IMR-90 (cell line): ENCODE measurements at regions not wholly inside any gene's neighbourhood (a gene's known extent, or its start where the extent isn't known, plus 50 kb on each side); places are given as distances from the start of the nearest gene placed in this dataset.

Source experiments
- ATAC-seq: fragments of 200-7000 bp; cut with Tn5 transposase; 2 replicates; pipeline ENCODE4 v1.9.1; 2020; ENCODE audit warnings: low read depth, mild to moderate bottlenecking, moderate library complexity
- BruUV-seq: library from RNA; stranded (reverse); fragments of 400-500 nt; replicated peaks from 2 replicates; lab custom pipeline; 2021; lab: Mats Ljungman, UMichigan
- CTCF ChIA-PET: fragments of 300-600 bp; formaldehyde crosslinking; extraction: SDS; loops from one replicate; lab custom pipeline; 2021; ENCODE audit warnings: antibody characterized with exemption; lab: Yijun Ruan, JAX
- POLR2A ChIA-PET: fragments of 300-600 bp; sonication (Branson Sonifier 250); formaldehyde crosslinking; loops from one replicate; lab custom pipeline; 2022; ENCODE audit warnings: antibody characterized with exemption; ENCODE audit not compliant: unreplicated experiment; lab: Charles Lee
- DNase-seq: peaks from one replicate; pipeline ENCODE4 v3.0.0; 2013
- H2AFZ ChIP-seq: replicated peaks from 2 replicates; pipeline ENCODE3; 2013; ENCODE audit warnings: low read length, mild to moderate bottlenecking; ENCODE audit not compliant: poor library complexity
- H2AK5ac ChIP-seq: 2 replicates; pipeline ENCODE4 v1.6.1; 2013; ENCODE audit warnings: low read depth, low read length, inconsistent platforms
- H2AK9ac ChIP-seq: replicated peaks from 2 replicates; pipeline ENCODE3; 2013; ENCODE audit warnings: mild to moderate bottlenecking, low read depth, low read length, moderate library complexity; ENCODE audit not compliant: poor library complexity
- H2BK120ac ChIP-seq: 2 replicates; pipeline ENCODE4 v1.6.1; 2013; ENCODE audit warnings: low read depth, low read length, inconsistent platforms
- H2BK15ac ChIP-seq: 3 replicates; pipeline ENCODE4 v1.6.1; 2013; ENCODE audit warnings: low read depth, low read length, inconsistent platforms
- H2BK20ac ChIP-seq: 2 replicates; pipeline ENCODE4 v1.6.1; 2013; ENCODE audit warnings: low read depth, mild to moderate bottlenecking, inconsistent platforms, low read length, moderate library complexity
- H2BK5ac ChIP-seq: 2 replicates; pipeline ENCODE4 v1.6.1; 2013; ENCODE audit warnings: mild to moderate bottlenecking, low read depth, low read length, inconsistent platforms; ENCODE audit not compliant: poor library complexity, severe bottlenecking
- H3K14ac ChIP-seq: replicated peaks from 2 replicates; pipeline ENCODE4 v1.6.1; 2013; ENCODE audit warnings: low read depth, low read length, inconsistent platforms
- H3K18ac ChIP-seq: 2 replicates; pipeline ENCODE4 v1.6.1; 2013; ENCODE audit warnings: low read depth, low read length, control low read depth
- H3K23ac ChIP-seq: 2 replicates; pipeline ENCODE4 v1.6.1; 2013; ENCODE audit warnings: low read depth, low read length, inconsistent platforms
- H3K27ac ChIP-seq: 2 replicates; pipeline ENCODE4 v1.5.1; 2013; ENCODE audit warnings: mild to moderate bottlenecking, control low read depth, low read length; ENCODE audit not compliant: insufficient read depth
- H3K27me3 ChIP-seq: 2 replicates; pipeline ENCODE4 v1.6.1; 2013; ENCODE audit warnings: low read length; ENCODE audit not compliant: control insufficient read depth, insufficient read depth
- H3K36me3 ChIP-seq: 2 replicates; pipeline ENCODE4 v1.6.1; 2013; ENCODE audit warnings: low read length, mixed read lengths; ENCODE audit not compliant: control insufficient read depth, insufficient read depth
- H3K4ac ChIP-seq: 2 replicates; pipeline ENCODE4 v1.6.1; 2013; ENCODE audit warnings: low read depth, low read length, inconsistent platforms
- H3K4me1 ChIP-seq: 2 replicates; pipeline ENCODE4 v1.6.1; 2013; ENCODE audit warnings: low read length, mixed read lengths; ENCODE audit not compliant: control insufficient read depth, insufficient read depth
- H3K4me2 ChIP-seq: 2 replicates; pipeline ENCODE4 v1.6.1; 2013; ENCODE audit warnings: low read depth, mild to moderate bottlenecking, control low read depth, low read length, moderate library complexity
- H3K4me3 ChIP-seq: 2 replicates; pipeline ENCODE4 v1.5.1; 2013; ENCODE audit warnings: low read depth, mild to moderate bottlenecking, control low read depth, low read length, moderate library complexity; ENCODE audit not compliant: insufficient read depth
- H3K56ac ChIP-seq: 2 replicates; pipeline ENCODE4 v1.6.1; 2013; ENCODE audit warnings: low read length, inconsistent platforms; ENCODE audit not compliant: insufficient read depth; ENCODE audit errors: extremely low read depth
- H3K79me1 ChIP-seq, 2 experiments: 2 replicates each; pipeline ENCODE4 v1.6.1; 2013; ENCODE audit warnings: low read length in 2 of 2, inconsistent platforms in 1 of 2, low read depth in 1 of 2
- H3K9ac ChIP-seq: 2 replicates; pipeline ENCODE4 v1.6.1; 2013; ENCODE audit warnings: low read depth, low read length, control low read depth
- H3K9me1 ChIP-seq: 2 replicates; pipeline ENCODE4 v1.6.1; 2013; ENCODE audit warnings: low read length, inconsistent platforms; ENCODE audit not compliant: insufficient read depth
- H3K9me3 ChIP-seq: 2 replicates; pipeline ENCODE4 v1.6.1; 2013; ENCODE audit warnings: low read length; ENCODE audit not compliant: control insufficient read depth, insufficient read depth
- H4K20me1 ChIP-seq: 2 replicates; pipeline ENCODE4 v1.6.1; 2013; ENCODE audit warnings: low read length, inconsistent platforms; ENCODE audit not compliant: insufficient read depth
- H4K5ac ChIP-seq: 2 replicates; pipeline ENCODE4 v1.6.1; 2013; ENCODE audit warnings: mild to moderate bottlenecking, low read depth, low read length, control low read depth
- H4K8ac ChIP-seq, 2 experiments: 2 replicates each; pipeline ENCODE4 v1.6.1; 2013; ENCODE audit warnings: low read depth in 2 of 2, low read length in 2 of 2, control low read depth in 1 of 2, inconsistent platforms in 1 of 2
- H4K91ac ChIP-seq: 2 replicates; pipeline ENCODE4 v1.6.1; 2013; ENCODE audit warnings: low read depth, low read length, inconsistent platforms; ENCODE audit not compliant: insufficient read depth
- CHD1 ChIP-seq: IDR thresholded peaks from 2 replicates; pipeline ENCODE4 v1.6.1; 2012; ENCODE audit warnings: low read depth, low read length, improper control_type of control experiment
- FOS ChIP-seq: fragments of 150-350 bp; IDR thresholded peaks from 2 replicates; pipeline ENCODE4 v1.6.1; 2016; ENCODE audit warnings: low read depth, low read length
- MAZ ChIP-seq: IDR thresholded peaks from 2 replicates; pipeline ENCODE4 v1.6.1; 2012; ENCODE audit warnings: low read depth, mild to moderate bottlenecking, low read length, improper control_type of control experiment, moderate library complexity, borderline replicate concordance
- RFX5 ChIP-seq: IDR thresholded peaks from 2 replicates; pipeline ENCODE4 v1.8.0; 2012; ENCODE audit warnings: low read depth, mild to moderate bottlenecking, low read length, moderate library complexity
- SMC3 ChIP-seq: fragments of 150-350 bp; IDR thresholded peaks from 2 replicates; pipeline ENCODE4 v1.6.1; 2016; ENCODE audit warnings: low read depth, mild to moderate bottlenecking, antibody characterized with exemption, low read length, moderate library complexity
- WGBS, 2 experiments: methylation state at CpG; one replicate each; pipeline versions ENCODE4 v1.1.5 to v1.1.7; 2013; ENCODE audit warnings: missing lambda C conversion rate in 2 of 2; ENCODE audit not compliant: insufficient read length in 1 of 2; ENCODE audit errors: extremely low coverage in 2 of 2; 5-methylcytosine and 5-hydroxymethylcytosine counted together
- dilution Hi-C: fragments of 300-500 bp; cut with HindIII; formaldehyde crosslinking; loops from one replicate; pipeline ENCODE4 v1.14.3; 2018; ENCODE audit warnings: low sequenced_read_pairs; ENCODE audit not compliant: unreplicated experiment
- in situ Hi-C: fragments of 300-500 bp; cut with MboI; formaldehyde crosslinking; loops from 3 replicates; pipeline ENCODE4 v1.14.3; 2019; ENCODE audit warnings: low sequenced_read_pairs, inconsistent platforms, mixed read lengths
- intact Hi-C: fragments of 100-400 bp; cut with micrococcal nuclease; formaldehyde crosslinking; loops from 2 replicates; pipeline ENCODE4 v1.10.0; 2022
- TF ChIP-seq, protein P1 (sequence below): fragments of 150-350 bp; IDR thresholded peaks from 2 replicates; pipeline ENCODE4 v1.6.1; 2016; ENCODE audit warnings: low read depth, mild to moderate bottlenecking, low read length, moderate library complexity, borderline replicate concordance
- TF ChIP-seq, protein P2 (sequence below): conservative IDR thresholded peaks from 2 replicates; pipeline ENCODE4 v1.5.1; 2012; ENCODE audit warnings: mild to moderate bottlenecking, low read depth, low read length, improper control_type of control experiment

DNA sequence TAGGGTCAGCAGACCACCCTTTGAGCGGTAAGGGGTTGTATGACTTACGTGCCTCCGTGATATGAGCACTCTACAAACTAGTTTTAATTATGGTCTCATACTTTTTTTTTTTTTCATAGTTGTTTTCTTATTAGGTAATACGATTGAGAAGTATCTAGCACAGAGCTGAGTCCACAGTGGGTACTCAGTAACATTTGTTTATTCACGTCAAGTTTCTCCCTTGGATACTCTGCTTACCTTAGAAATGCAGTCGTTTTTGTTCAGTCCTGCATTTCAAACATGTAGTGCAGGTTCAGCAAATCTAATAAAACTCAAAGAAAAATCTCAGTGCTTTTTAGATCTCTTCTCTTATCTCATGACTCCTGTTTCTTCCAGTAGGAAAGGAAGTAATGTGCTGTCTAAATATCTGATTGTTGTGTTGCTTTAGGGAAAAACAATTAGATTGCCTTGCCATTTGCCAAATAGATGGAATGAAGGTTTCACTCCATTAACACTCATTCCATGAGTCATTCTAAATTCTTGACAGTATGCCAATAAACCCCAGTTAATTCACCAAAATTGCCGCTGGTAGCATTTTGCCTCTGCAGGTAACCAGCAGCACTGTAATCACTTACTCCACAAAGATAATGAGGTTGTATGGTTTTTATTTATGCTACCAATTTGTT, 118.9 kb downstream of the PTCSC3 start:
- in situ Hi-C loops (no loop called here), dilution Hi-C loops (no loop called here), intact Hi-C loops (no loop called here)
- no peaks in the 10 kb centered on the region for H3K9me1 ChIP-seq
- H2AK5ac ChIP-seq, result no peak overlapping the region
- no peak overlapping the region for H2BK15ac ChIP-seq
- H4K5ac ChIP-seq, result no peak overlapping the region
- H4K8ac ChIP-seq, result no peak overlapping the region
- CTCF ChIA-PET, result interaction anchor here (0.6 kb wide), 1 partner anchor 13 kb away, joined by 3 read pairs; no protein-coding TSS in a partner anchor
- H3K4me1 ChIP-seq, result no peaks in the 10 kb centered on the region
- H3K27me3 ChIP-seq, result peaks cover 4% of the 10 kb centered on the region
- no peak overlapping the region for H2AK9ac ChIP-seq
- no peaks in the 10 kb centered on the region for H3K79me1 ChIP-seq
- H3K36me3 ChIP-seq, result no peaks in the 10 kb centered on the region
- DNase-seq (no peak), ATAC-seq (no peak)
- H4K20me1 ChIP-seq, result no peaks in the 10 kb centered on the region
- H2BK20ac ChIP-seq, result no peak overlapping the region
- H3K23ac ChIP-seq, result no peak overlapping the region
- H3K4me2 ChIP-seq, result no peak overlapping the region
- H3K4me3 ChIP-seq, result no peak overlapping the region
- no peak overlapping the region for H2BK120ac ChIP-seq
- H3K18ac ChIP-seq, result no peak overlapping the region
- BruUV-seq, result no TSS peak
- H3K56ac ChIP-seq, result no peak overlapping the region
- H3K14ac ChIP-seq, result no peak overlapping the region
- no peak overlapping the region for H3K9ac ChIP-seq
- no peak overlapping the region for H3K4ac ChIP-seq
- H2AFZ ChIP-seq, result no peak overlapping the region
- H4K91ac ChIP-seq, result no peak overlapping the region
- H3K9me3 ChIP-seq, result no peaks in the 10 kb centered on the region
- no peak overlapping the region for H3K27ac ChIP-seq
- POLR2A ChIA-PET, result no interaction called here
- no CpG with 5 or more reads among the region's 7 CpGs for WGBS, 2 experiments
- no peak for TF ChIP-seq MAZ
- no peak for TF ChIP-seq CHD1
- no peak for TF ChIP-seq FOS
- TF ChIP-seq, protein P1, sequence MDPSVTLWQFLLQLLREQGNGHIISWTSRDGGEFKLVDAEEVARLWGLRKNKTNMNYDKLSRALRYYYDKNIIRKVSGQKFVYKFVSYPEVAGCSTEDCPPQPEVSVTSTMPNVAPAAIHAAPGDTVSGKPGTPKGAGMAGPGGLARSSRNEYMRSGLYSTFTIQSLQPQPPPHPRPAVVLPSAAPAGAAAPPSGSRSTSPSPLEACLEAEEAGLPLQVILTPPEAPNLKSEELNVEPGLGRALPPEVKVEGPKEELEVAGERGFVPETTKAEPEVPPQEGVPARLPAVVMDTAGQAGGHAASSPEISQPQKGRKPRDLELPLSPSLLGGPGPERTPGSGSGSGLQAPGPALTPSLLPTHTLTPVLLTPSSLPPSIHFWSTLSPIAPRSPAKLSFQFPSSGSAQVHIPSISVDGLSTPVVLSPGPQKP, result no peak
- TF ChIP-seq SMC3, result no peak
- TF ChIP-seq, protein P2, sequence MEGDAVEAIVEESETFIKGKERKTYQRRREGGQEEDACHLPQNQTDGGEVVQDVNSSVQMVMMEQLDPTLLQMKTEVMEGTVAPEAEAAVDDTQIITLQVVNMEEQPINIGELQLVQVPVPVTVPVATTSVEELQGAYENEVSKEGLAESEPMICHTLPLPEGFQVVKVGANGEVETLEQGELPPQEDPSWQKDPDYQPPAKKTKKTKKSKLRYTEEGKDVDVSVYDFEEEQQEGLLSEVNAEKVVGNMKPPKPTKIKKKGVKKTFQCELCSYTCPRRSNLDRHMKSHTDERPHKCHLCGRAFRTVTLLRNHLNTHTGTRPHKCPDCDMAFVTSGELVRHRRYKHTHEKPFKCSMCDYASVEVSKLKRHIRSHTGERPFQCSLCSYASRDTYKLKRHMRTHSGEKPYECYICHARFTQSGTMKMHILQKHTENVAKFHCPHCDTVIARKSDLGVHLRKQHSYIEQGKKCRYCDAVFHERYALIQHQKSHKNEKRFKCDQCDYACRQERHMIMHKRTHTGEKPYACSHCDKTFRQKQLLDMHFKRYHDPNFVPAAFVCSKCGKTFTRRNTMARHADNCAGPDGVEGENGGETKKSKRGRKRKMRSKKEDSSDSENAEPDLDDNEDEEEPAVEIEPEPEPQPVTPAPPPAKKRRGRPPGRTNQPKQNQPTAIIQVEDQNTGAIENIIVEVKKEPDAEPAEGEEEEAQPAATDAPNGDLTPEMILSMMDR, result no peak
- TF ChIP-seq RFX5, result no peak
- no peak overlapping the region for H2BK5ac ChIP-seq
